Neural cell (in vitro differentiated cells): ENCODE measurements at regions not wholly inside any gene's neighbourhood (a gene's known extent, or its start where the extent isn't known, plus 50 kb on each side); places are given as distances from the start of the nearest gene placed in this dataset.

Source experiments
- EP300 ChIP-seq: fragments of 450-650 bp; conservative IDR thresholded peaks from 2 replicates; pipeline ENCODE4 v1.6.1; 2014; ENCODE audit warnings: antibody characterized with exemption, mild to moderate bottlenecking, moderate library complexity; ENCODE audit not compliant: poor library complexity, severe bottlenecking
- EZH2 ChIP-seq: fragments of 200-600, 300-800 bp; shearing (Covaris generic), sonication (generic); IDR thresholded peaks from 2 replicates; pipeline ENCODE4 v1.6.1; 2014; ENCODE audit warnings: antibody characterized with exemption, low read length, borderline replicate concordance, mild to moderate bottlenecking; ENCODE audit not compliant: insufficient read depth, poor library complexity, severe bottlenecking
- MXI1 ChIP-seq: fragments of 450-650 bp; conservative IDR thresholded peaks from 2 replicates; pipeline ENCODE4 v1.6.1; 2014; ENCODE audit warnings: antibody characterized with exemption, mild to moderate bottlenecking; ENCODE audit not compliant: poor library complexity, severe bottlenecking
- POLR2AphosphoS5 ChIP-seq: IDR thresholded peaks from 2 replicates; pipeline ENCODE4 v1.6.1; 2012
- RAD21 ChIP-seq: fragments of 450-650 bp; conservative IDR thresholded peaks from 2 replicates; pipeline ENCODE4 v1.6.1; 2014; ENCODE audit warnings: antibody characterized with exemption, mild to moderate bottlenecking, moderate library complexity
- SMC3 ChIP-seq: fragments of 450-650 bp; conservative IDR thresholded peaks from 2 replicates; pipeline ENCODE4 v1.6.1; 2014; ENCODE audit warnings: antibody characterized with exemption, mild to moderate bottlenecking, moderate library complexity; ENCODE audit not compliant: poor library complexity
- TAF1 ChIP-seq: IDR thresholded peaks from 2 replicates; pipeline ENCODE4 v1.6.1; 2012; ENCODE audit warnings: low read depth
- TF ChIP-seq, protein P1 (sequence below): fragments of 450-650 bp; IDR thresholded peaks from 2 replicates; pipeline ENCODE4 v1.5.1; 2014; ENCODE audit warnings: antibody characterized with exemption, mild to moderate bottlenecking, moderate library complexity; ENCODE audit not compliant: poor library complexity, severe bottlenecking

DNA sequence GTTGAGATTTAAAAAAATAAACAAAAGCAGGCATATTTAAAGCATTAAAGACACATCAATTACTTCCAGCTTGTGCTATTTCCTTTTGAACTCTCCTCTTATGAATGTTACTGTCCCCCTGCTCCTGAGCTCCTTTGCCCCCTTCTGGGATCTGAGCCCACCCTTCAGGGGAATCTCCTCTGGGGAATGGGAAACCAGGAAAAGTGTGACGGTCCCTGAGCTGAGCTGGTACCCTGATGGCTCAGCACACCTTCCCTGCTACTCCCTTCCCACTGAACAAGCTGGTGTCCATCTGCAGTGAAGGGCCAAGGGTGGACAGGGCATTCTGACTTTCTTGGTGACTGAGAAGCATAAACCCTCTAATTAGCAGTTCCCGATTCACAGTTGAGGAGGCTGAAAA, 356.3 kb downstream of the PTEN start:
- TF ChIP-seq, protein P1, sequence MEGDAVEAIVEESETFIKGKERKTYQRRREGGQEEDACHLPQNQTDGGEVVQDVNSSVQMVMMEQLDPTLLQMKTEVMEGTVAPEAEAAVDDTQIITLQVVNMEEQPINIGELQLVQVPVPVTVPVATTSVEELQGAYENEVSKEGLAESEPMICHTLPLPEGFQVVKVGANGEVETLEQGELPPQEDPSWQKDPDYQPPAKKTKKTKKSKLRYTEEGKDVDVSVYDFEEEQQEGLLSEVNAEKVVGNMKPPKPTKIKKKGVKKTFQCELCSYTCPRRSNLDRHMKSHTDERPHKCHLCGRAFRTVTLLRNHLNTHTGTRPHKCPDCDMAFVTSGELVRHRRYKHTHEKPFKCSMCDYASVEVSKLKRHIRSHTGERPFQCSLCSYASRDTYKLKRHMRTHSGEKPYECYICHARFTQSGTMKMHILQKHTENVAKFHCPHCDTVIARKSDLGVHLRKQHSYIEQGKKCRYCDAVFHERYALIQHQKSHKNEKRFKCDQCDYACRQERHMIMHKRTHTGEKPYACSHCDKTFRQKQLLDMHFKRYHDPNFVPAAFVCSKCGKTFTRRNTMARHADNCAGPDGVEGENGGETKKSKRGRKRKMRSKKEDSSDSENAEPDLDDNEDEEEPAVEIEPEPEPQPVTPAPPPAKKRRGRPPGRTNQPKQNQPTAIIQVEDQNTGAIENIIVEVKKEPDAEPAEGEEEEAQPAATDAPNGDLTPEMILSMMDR: no peak
- no peak for TF ChIP-seq EP300
- TF ChIP-seq POLR2AphosphoS5: no peak
- TF ChIP-seq SMC3: no peak
- no peak for TF ChIP-seq TAF1
- no peak for TF ChIP-seq RAD21
- TF ChIP-seq MXI1: no peak
- TF ChIP-seq EZH2: no peak
